H1 (cell line): ENCODE measurements at regions not wholly inside any gene's neighbourhood (a gene's known extent, or its start where the extent isn't known, plus 50 kb on each side); places are given as distances from the start of the nearest gene placed in this dataset.

ENCODE experiments used
- CEBPB ChIP-seq: IDR thresholded peaks from 2 replicates; pipeline ENCODE4 v1.6.1; 2012; ENCODE audit warnings: low read depth, low read length
- EGR1 ChIP-seq: IDR thresholded peaks from 2 replicates; pipeline ENCODE4 v1.6.1; 2011; ENCODE audit warnings: low read depth, low read length, borderline replicate concordance
- EP300 ChIP-seq, 2 experiments: IDR thresholded peaks; 1 replicate in 1 of 2; 2 replicates in 1 of 2; pipeline ENCODE4 v1.6.1; 2011 to 2012; ENCODE audit warnings: low read depth in 2 of 2, low read length in 2 of 2, mild to moderate bottlenecking in 2 of 2, borderline replicate concordance in 1 of 2, inconsistent platforms in 1 of 2, moderate library complexity in 1 of 2
- HDAC2 ChIP-seq, 2 experiments: fragments of 300-600 bp in 1 of 2; sonication (generic) in 1 of 2; IDR thresholded peaks; 2 replicates each; pipeline ENCODE4 v1.6.1; 2011 to 2012; ENCODE audit warnings: low read depth in 2 of 2, low read length in 2 of 2, mild to moderate bottlenecking in 2 of 2, moderate library complexity in 2 of 2, borderline replicate concordance in 1 of 2, inconsistent platforms in 1 of 2
- JUND ChIP-seq: IDR thresholded peaks from 2 replicates; pipeline ENCODE4 v1.6.1; 2011; ENCODE audit warnings: mild to moderate bottlenecking, improper control_type of control experiment, low read length
- RFX5 ChIP-seq: IDR thresholded peaks from 2 replicates; pipeline ENCODE4 v1.6.1; 2011; ENCODE audit warnings: low read depth, low read length, improper control_type of control experiment, borderline replicate concordance
- RXRA ChIP-seq: IDR thresholded peaks from 2 replicates; pipeline ENCODE4 v1.6.1; 2011; ENCODE audit warnings: low read depth, mild to moderate bottlenecking, low read length, moderate library complexity; ENCODE audit not compliant: insufficient read depth
- TCF12 ChIP-seq: IDR thresholded peaks from 2 replicates; pipeline ENCODE4 v1.6.1; 2011; ENCODE audit warnings: low read depth, mild to moderate bottlenecking, low read length
- TF ChIP-seq, protein P1 (sequence below), 3 experiments: IDR thresholded peaks; 1 replicate in 2 of 3; 2 replicates in 1 of 3; pipeline versions ENCODE4 v1.5.1 to v1.6.1; 2011; ENCODE audit warnings: low read length in 3 of 3, mild to moderate bottlenecking in 3 of 3, inconsistent platforms in 2 of 3, low read depth in 1 of 3, moderate library complexity in 1 of 3; ENCODE audit not compliant: insufficient read depth in 1 of 3; ENCODE audit errors: control extremely low read depth in 1 of 3
- TF ChIP-seq, protein P2 (sequence below): IDR thresholded peaks from 2 replicates; pipeline ENCODE4 v1.6.1; 2012; ENCODE audit warnings: inconsistent platforms

DNA sequence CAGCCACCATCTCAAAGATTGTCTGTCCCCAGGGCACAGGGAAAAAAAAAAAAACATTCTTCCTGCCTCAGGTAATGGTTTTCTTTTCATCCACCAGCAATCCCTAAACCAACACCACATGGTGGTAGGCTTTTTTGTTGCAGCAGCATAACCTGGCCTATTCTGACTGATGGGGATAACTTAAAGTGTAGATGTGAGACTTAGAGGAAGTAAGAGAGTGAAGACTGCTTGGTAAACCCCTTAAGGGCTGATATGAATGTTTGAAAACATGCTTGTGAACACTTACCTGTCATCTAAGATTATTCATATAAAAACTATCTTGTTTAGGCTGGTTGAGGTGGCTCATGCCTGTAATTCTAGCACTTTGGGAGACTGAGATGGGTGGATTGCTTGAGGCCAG lies 130.2 kb upstream of the RAP1B start:
- TF ChIP-seq HDAC2 (IDR thresholded peaks at IDR 0.05; ENCODE audit: borderline replicate concordance in 1 of 2, low read depth in 2 of 2, low read length in 2 of 2), result no peak
- TF ChIP-seq, protein P1, sequence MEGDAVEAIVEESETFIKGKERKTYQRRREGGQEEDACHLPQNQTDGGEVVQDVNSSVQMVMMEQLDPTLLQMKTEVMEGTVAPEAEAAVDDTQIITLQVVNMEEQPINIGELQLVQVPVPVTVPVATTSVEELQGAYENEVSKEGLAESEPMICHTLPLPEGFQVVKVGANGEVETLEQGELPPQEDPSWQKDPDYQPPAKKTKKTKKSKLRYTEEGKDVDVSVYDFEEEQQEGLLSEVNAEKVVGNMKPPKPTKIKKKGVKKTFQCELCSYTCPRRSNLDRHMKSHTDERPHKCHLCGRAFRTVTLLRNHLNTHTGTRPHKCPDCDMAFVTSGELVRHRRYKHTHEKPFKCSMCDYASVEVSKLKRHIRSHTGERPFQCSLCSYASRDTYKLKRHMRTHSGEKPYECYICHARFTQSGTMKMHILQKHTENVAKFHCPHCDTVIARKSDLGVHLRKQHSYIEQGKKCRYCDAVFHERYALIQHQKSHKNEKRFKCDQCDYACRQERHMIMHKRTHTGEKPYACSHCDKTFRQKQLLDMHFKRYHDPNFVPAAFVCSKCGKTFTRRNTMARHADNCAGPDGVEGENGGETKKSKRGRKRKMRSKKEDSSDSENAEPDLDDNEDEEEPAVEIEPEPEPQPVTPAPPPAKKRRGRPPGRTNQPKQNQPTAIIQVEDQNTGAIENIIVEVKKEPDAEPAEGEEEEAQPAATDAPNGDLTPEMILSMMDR (IDR thresholded peaks at IDR 0.05; ENCODE audit: control extremely low read depth in 1 of 3, insufficient read depth in 1 of 3, low read depth in 1 of 3, low read length in 3 of 3), result no peak
- no peak for TF ChIP-seq CEBPB
- no peak for TF ChIP-seq RXRA
- no peak for TF ChIP-seq JUND
- TF ChIP-seq TCF12, result no peak
- no peak for TF ChIP-seq RFX5
- TF ChIP-seq, protein P2, sequence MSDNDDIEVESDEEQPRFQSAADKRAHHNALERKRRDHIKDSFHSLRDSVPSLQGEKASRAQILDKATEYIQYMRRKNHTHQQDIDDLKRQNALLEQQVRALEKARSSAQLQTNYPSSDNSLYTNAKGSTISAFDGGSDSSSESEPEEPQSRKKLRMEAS, result no peak
- TF ChIP-seq EP300 (IDR thresholded peaks at IDR 0.05; ENCODE audit: borderline replicate concordance in 1 of 2, low read depth in 2 of 2, low read length in 2 of 2), result no peak
- no peak for TF ChIP-seq EGR1
